HUES48 (cell line): ENCODE measurements at regions not wholly inside any gene's neighbourhood (a gene's known extent, or its start where the extent isn't known, plus 50 kb on each side); places are given as distances from the start of the nearest gene placed in this dataset.
"Not testable (repeated sequence)": the region's sequence is repeated elsewhere in the genome, so short reads cannot be mapped to it uniquely, and the experiment has no call there.

Source experiments
- H3K27ac ChIP-seq: one replicate; pipeline ENCODE4 v1.7.0; 2013; ENCODE audit warnings: low read depth, low read length, inconsistent platforms
- H3K27me3 ChIP-seq: 2 replicates; pipeline ENCODE4 v1.6.1; 2013; ENCODE audit warnings: mild to moderate bottlenecking, low read length; ENCODE audit not compliant: control insufficient read depth, insufficient read depth
- H3K36me3 ChIP-seq: 2 replicates; pipeline ENCODE4 v1.6.1; 2013; ENCODE audit warnings: low read length; ENCODE audit not compliant: control insufficient read depth, insufficient read depth
- H3K4me1 ChIP-seq: 2 replicates; pipeline ENCODE4 v1.6.1; 2013; ENCODE audit warnings: mild to moderate bottlenecking, low read length; ENCODE audit not compliant: control insufficient read depth, insufficient read depth
- H3K4me3 ChIP-seq: 2 replicates; pipeline ENCODE4 v1.5.1; 2013; ENCODE audit warnings: mild to moderate bottlenecking, low read depth, low read length
- H3K9ac ChIP-seq: 2 replicates; pipeline ENCODE4 v1.6.1; 2013; ENCODE audit warnings: mild to moderate bottlenecking, low read depth, low read length, moderate library complexity
- H3K9me3 ChIP-seq: 2 replicates; pipeline ENCODE4 v1.6.1; 2013; ENCODE audit warnings: low read length; ENCODE audit not compliant: control insufficient read depth, insufficient read depth

DNA sequence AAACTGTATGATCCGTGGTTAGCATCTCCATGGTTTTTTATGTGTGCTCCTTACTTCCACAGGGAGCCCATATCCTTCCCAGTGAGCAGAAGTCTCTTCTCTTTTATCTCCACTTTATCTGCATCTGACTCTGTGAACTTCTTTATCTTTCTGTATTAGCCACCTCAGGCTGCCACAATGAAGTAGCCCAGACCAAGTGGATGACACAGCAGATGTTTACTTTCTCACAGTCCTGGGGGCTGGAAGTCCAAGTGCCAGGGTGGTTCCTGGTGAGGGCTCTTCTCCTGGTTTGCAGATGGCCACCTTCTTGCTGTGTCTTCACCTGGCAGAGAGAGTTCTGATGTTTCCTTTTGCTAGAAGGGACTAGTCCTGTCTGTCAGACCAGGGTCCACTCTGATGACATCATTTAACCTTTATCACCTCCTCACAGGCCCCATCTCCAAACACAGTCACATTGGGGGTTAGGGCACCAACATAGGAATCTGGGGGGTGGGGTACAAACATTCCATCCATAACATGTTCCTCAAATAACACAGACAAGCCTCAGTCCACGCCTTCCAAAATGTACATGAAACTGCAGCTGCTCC lies 108.5 kb upstream of the RNF32 start:
- Histone ChIP-seq H3K9me3 (no peaks in the 10 kb centered on the region), H3K27me3 (no peaks in the 10 kb centered on the region), H3K4me1 (no peaks in the 10 kb centered on the region), H3K36me3 (no peaks in the 10 kb centered on the region), H3K27ac (no peak overlapping the region), H3K9ac (no peak overlapping the region), H3K4me3 (no peak overlapping the region)

GRCh38 chr7:156529956-156530355 lies 110.6 kb upstream of the RNF32 start:
- Histone ChIP-seq H3K9me3 (no peaks in the 10 kb centered on the region), H3K4me3 (no peak overlapping the region), H3K36me3 (no peaks in the 10 kb centered on the region), H3K27ac (no peak overlapping the region), H3K4me1 (no peaks in the 10 kb centered on the region), H3K27me3 (no peaks in the 10 kb centered on the region), H3K9ac (no peak overlapping the region)

- Histone ChIP-seq H3K27ac (no peak overlapping the region), H3K9ac (no peak overlapping the region), H3K4me1 (no peaks in the 10 kb centered on the region), H3K36me3 (no peaks in the 10 kb centered on the region), H3K9me3 (no peaks in the 10 kb centered on the region), H3K27me3 (no peaks in the 10 kb centered on the region), H3K4me3 (no peak overlapping the region)
Observed at GRCh38 chr7:156527458-156527890, 113.1 kb upstream of the RNF32 start.

GRCh38 chr7:156524818-156525597 lies 115.6 kb upstream of the RNF32 start:
- Histone ChIP-seq H3K9me3 (no peaks in the 10 kb centered on the region), H3K9ac (no peak overlapping the region), H3K27me3 (no peaks in the 10 kb centered on the region), H3K36me3 (no peaks in the 10 kb centered on the region), H3K4me1 (no peaks in the 10 kb centered on the region), H3K4me3 (no peak overlapping the region), H3K27ac (no peak overlapping the region)

- no peaks in the 10 kb centered on the region for H3K9me3 ChIP-seq
- H3K9ac ChIP-seq = no peak overlapping the region
- H3K27ac ChIP-seq = no peak overlapping the region
- no peaks in the 10 kb centered on the region for H3K27me3 ChIP-seq
- no peaks in the 10 kb centered on the region for H3K4me1 ChIP-seq
- no peak overlapping the region for H3K4me3 ChIP-seq
- no peaks in the 10 kb centered on the region for H3K36me3 ChIP-seq
Observed at GRCh38 chr7:156523447-156524048, 117.0 kb upstream of the RNF32 start.

- no peak overlapping the region for H3K27ac ChIP-seq
- H3K9ac ChIP-seq = no peak overlapping the region
- H3K36me3 ChIP-seq = no peaks in the 10 kb centered on the region
- no peaks in the 10 kb centered on the region for H3K27me3 ChIP-seq
- H3K4me3 ChIP-seq = no peak overlapping the region
- no peaks in the 10 kb centered on the region for H3K4me1 ChIP-seq
- H3K9me3 ChIP-seq = no peaks in the 10 kb centered on the region
Observed at GRCh38 chr7:156522801-156523200, 117.8 kb upstream of the RNF32 start.

DNA sequence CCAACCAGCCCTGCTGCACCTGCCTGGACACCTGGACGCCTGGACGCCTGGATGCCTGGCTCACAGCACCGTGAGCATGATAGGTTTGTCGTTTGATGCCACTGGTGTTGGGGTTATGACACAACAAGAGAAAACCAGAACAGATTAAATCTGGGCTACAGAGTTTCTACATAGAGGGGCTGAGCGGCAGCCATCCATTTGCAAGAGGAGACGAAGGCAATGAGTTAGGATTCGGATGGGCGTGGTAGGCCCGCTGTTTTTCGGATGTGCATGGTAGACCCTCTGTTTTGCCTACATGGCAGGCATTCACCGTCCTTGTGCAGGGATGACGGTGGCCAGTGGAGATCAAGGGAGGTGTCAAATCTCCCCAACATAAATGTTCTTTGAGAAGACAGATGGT lies 121.5 kb upstream of the RNF32 start:
- no peak overlapping the region for H3K4me3 ChIP-seq
- no peaks in the 10 kb centered on the region for H3K9me3 ChIP-seq
- H3K27ac ChIP-seq = no peak overlapping the region
- H3K4me1 ChIP-seq = no peaks in the 10 kb centered on the region
- no peak overlapping the region for H3K9ac ChIP-seq
- no peaks in the 10 kb centered on the region for H3K36me3 ChIP-seq
- no peaks in the 10 kb centered on the region for H3K27me3 ChIP-seq

DNA sequence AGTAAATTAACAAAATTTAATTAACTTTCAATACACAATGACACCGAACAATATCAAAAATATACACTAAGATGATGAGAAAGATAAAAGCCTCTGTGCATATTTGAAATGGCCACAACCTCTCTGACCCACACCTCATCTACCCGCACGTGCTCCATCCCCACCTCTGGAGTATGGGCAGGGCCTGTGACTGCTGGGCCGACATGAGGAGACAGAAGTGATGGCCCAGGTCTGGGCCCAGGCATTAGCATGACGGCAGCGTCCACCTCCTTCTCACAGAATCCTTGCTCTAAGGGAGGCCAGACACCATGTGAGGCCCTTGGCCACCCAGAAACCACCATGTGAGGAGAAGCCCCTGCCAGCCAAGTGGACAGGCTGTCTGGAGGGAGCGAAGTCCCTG lies 122.1 kb upstream of the RNF32 start:
- H3K27me3 ChIP-seq = no peaks in the 10 kb centered on the region
- no peaks in the 10 kb centered on the region for H3K9me3 ChIP-seq
- no peak overlapping the region for H3K27ac ChIP-seq
- H3K4me3 ChIP-seq = no peak overlapping the region
- no peaks in the 10 kb centered on the region for H3K36me3 ChIP-seq
- no peaks in the 10 kb centered on the region for H3K4me1 ChIP-seq
- no peak overlapping the region for H3K9ac ChIP-seq

- not testable (repeated sequence) for H3K4me1 ChIP-seq, H3K27ac ChIP-seq, H3K9me3 ChIP-seq, H3K27me3 ChIP-seq, H3K36me3 ChIP-seq, H3K4me3 ChIP-seq, H3K9ac ChIP-seq
Observed at GRCh38 chr7:156517858-156518257, 122.7 kb upstream of the RNF32 start.

- Histone ChIP-seq H3K27ac (no peak overlapping the region), H3K9me3 (no peaks in the 10 kb centered on the region), H3K4me1 (no peaks in the 10 kb centered on the region), H3K4me3 (no peak overlapping the region), H3K9ac (no peak overlapping the region), H3K36me3 (no peaks in the 10 kb centered on the region), H3K27me3 (no peaks in the 10 kb centered on the region)
Observed at GRCh38 chr7:156516791-156517378, 123.7 kb upstream of the RNF32 start.
